ENCODE measurements at regions not wholly inside any gene's neighbourhood (a gene's known extent, or its start where the extent isn't known, plus 50 kb on each side); places are given as distances from the start of the nearest gene placed in this dataset.

DNA sequence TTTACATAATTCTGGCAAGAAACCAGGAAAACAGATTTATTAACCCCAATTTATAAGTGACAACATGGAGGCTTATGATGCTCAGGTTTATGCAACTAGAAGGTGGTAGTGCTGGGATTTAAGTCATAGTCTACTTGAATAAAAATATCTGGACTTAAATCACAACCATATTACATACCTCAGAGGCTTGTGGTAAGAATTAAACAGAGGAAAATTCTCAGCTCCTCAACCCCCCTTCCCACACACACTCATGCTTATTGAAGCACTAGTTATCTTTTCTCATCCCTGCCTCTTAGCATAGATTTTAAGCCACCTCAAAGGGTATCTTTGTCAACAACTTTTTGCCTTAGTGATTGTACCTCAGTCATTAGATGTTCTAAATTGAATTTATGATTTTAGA lies 731.0 kb downstream of the PRELID2 start:
- H3K4me1 ChIP-seq (ENCODE audit: insufficient read depth, low read length, poor library complexity, severe bottlenecking) = no peaks in the 10 kb centered on the region
- no peaks in the 10 kb centered on the region for H3F3A ChIP-seq (ENCODE audit: low read depth)
- H2AFZ ChIP-seq (ENCODE audit: low read length) = no peak overlapping the region
- no peaks in the 10 kb centered on the region for H3K36me3 ChIP-seq (ENCODE audit: insufficient read depth, low read length)
- H3K4me3 ChIP-seq (ENCODE audit: low read length, poor library complexity, severe bottlenecking) = no peak overlapping the region
- no peak overlapping the region for H3K9ac ChIP-seq (ENCODE audit: low read depth, low read length, poor library complexity, severe bottlenecking)
- H4K20me1 ChIP-seq (ENCODE audit: insufficient read depth, low read length, poor library complexity, severe bottlenecking) = no peaks in the 10 kb centered on the region
- no peaks in the 10 kb centered on the region for H3K9me3 ChIP-seq (ENCODE audit: insufficient read depth, low read depth, low read length)
- H3K79me2 ChIP-seq (ENCODE audit: insufficient read depth, low read length) = no peaks in the 10 kb centered on the region
- H3K9me2 ChIP-seq (replicated peaks; ENCODE audit: low read depth, low read length) = no peaks in the 10 kb centered on the region
- no peak for TF ChIP-seq EZH2phosphoT487 (IDR thresholded peaks at IDR 0.05; ENCODE audit: borderline replicate concordance)
- TF ChIP-seq, protein P1, sequence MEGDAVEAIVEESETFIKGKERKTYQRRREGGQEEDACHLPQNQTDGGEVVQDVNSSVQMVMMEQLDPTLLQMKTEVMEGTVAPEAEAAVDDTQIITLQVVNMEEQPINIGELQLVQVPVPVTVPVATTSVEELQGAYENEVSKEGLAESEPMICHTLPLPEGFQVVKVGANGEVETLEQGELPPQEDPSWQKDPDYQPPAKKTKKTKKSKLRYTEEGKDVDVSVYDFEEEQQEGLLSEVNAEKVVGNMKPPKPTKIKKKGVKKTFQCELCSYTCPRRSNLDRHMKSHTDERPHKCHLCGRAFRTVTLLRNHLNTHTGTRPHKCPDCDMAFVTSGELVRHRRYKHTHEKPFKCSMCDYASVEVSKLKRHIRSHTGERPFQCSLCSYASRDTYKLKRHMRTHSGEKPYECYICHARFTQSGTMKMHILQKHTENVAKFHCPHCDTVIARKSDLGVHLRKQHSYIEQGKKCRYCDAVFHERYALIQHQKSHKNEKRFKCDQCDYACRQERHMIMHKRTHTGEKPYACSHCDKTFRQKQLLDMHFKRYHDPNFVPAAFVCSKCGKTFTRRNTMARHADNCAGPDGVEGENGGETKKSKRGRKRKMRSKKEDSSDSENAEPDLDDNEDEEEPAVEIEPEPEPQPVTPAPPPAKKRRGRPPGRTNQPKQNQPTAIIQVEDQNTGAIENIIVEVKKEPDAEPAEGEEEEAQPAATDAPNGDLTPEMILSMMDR (conservative IDR thresholded peaks at IDR 0.05; ENCODE audit: low read length) = no peak
- no peaks in the 10 kb centered on the region for H3K27me3 ChIP-seq (ENCODE audit: insufficient read depth, low read length, poor library complexity, severe bottlenecking)
- H3K4me2 ChIP-seq (ENCODE audit: low read depth, low read length, poor library complexity, severe bottlenecking) = no peak overlapping the region

DNA sequence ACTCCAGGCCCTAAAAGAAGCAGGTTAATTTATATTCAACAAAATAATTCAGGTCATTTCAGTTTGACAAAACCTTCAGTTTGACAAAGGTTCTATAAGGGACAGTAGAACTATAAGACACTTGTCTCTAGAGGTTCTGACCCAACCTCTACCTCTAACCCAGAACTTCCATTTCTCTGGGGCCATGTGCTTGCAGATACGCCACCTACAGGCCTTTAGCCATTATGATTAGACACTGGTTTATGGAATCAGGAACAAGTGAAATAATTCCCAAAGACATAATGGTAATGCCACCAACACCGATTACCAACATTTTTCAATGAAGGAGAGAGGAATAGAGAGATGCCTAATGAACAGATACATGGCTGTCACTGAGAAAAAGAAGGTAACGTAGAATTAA lies 733.9 kb downstream of the PRELID2 start:
- Histone ChIP-seq H3K36me3 (ENCODE audit: insufficient read depth, low read length) (no peaks in the 10 kb centered on the region), H3K4me1 (ENCODE audit: insufficient read depth, low read length, poor library complexity, severe bottlenecking) (no peaks in the 10 kb centered on the region), H4K20me1 (ENCODE audit: insufficient read depth, low read length, poor library complexity, severe bottlenecking) (no peaks in the 10 kb centered on the region), H3K9me3 (ENCODE audit: insufficient read depth, low read depth, low read length) (no peaks in the 10 kb centered on the region), H3K27me3 (ENCODE audit: insufficient read depth, low read length, poor library complexity, severe bottlenecking) (no peaks in the 10 kb centered on the region), H3K79me2 (ENCODE audit: insufficient read depth, low read length) (no peaks in the 10 kb centered on the region), H2AFZ (ENCODE audit: low read length) (no peak overlapping the region), H3K4me2 (ENCODE audit: low read depth, low read length, poor library complexity, severe bottlenecking) (no peak overlapping the region), H3K9ac (ENCODE audit: low read depth, low read length, poor library complexity, severe bottlenecking) (no peak overlapping the region), H3F3A (ENCODE audit: low read depth) (no peaks in the 10 kb centered on the region), H3K9me2 (replicated peaks; ENCODE audit: low read depth, low read length) (no peaks in the 10 kb centered on the region), H3K4me3 (ENCODE audit: low read length, poor library complexity, severe bottlenecking) (no peak overlapping the region)
- no peak for TF ChIP-seq EZH2phosphoT487 (IDR thresholded peaks at IDR 0.05; ENCODE audit: borderline replicate concordance)
- TF ChIP-seq, protein P1 (conservative IDR thresholded peaks at IDR 0.05; ENCODE audit: low read length) = peak; percentile 53

DNA sequence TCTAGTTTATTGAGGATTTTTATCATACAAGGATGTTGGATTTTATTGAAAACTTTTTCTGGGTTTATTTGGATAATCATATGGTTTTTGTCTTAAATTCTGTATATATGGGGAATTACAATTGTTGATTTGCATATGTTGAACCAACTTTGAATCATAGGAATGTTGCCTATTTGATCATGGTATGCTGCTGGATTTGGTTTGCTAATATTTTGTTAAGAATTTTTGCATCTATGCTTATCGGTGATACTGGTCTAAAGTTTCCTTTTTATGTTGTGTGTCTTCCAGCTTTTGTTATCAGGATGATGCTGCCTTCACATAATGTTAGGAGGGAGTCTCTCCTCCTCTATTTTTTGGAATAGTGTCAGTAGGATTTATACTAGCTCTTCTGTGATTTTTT lies 745.0 kb downstream of the PRELID2 start:
- TF ChIP-seq, protein P1 (conservative IDR thresholded peaks at IDR 0.05; ENCODE audit: low read length) = no peak
- no peak for TF ChIP-seq EZH2phosphoT487 (IDR thresholded peaks at IDR 0.05; ENCODE audit: borderline replicate concordance)
- H3K79me2 ChIP-seq (ENCODE audit: insufficient read depth, low read length) = no peaks in the 10 kb centered on the region
- no peaks in the 10 kb centered on the region for H3K9me2 ChIP-seq (replicated peaks; ENCODE audit: low read depth, low read length)
- H4K20me1 ChIP-seq (ENCODE audit: insufficient read depth, low read length, poor library complexity, severe bottlenecking) = no peaks in the 10 kb centered on the region
- no peak overlapping the region for H3K4me3 ChIP-seq (ENCODE audit: low read length, poor library complexity, severe bottlenecking)
- no peak overlapping the region for H2AFZ ChIP-seq (ENCODE audit: low read length)
- no peaks in the 10 kb centered on the region for H3K36me3 ChIP-seq (ENCODE audit: insufficient read depth, low read length)
- no peak overlapping the region for H3K9ac ChIP-seq (ENCODE audit: low read depth, low read length, poor library complexity, severe bottlenecking)
- no peaks in the 10 kb centered on the region for H3F3A ChIP-seq (ENCODE audit: low read depth)
- H3K4me2 ChIP-seq (ENCODE audit: low read depth, low read length, poor library complexity, severe bottlenecking) = no peak overlapping the region
- H3K4me1 ChIP-seq (ENCODE audit: insufficient read depth, low read length, poor library complexity, severe bottlenecking) = no peaks in the 10 kb centered on the region
- H3K9me3 ChIP-seq (ENCODE audit: insufficient read depth, low read depth, low read length) = no peaks in the 10 kb centered on the region
- no peaks in the 10 kb centered on the region for H3K27me3 ChIP-seq (ENCODE audit: insufficient read depth, low read length, poor library complexity, severe bottlenecking)
